GM18507 (cell line): ENCODE measurements at regions not wholly inside any gene's neighbourhood (a gene's known extent, or its start where the extent isn't known, plus 50 kb on each side); places are given as distances from the start of the nearest gene placed in this dataset.
"Not testable (repeated sequence)": the region's sequence is repeated elsewhere in the genome, so short reads cannot be mapped to it uniquely, and the experiment has no call there.

Experiments used
- DNase-seq: peaks from one replicate; pipeline ENCODE4 v3.0.0; 2011; ENCODE audit warnings: low read depth; ENCODE audit not compliant: insufficient read length; ENCODE audit errors: extremely low spot score
- FAIRE-seq: peaks from 2 replicates; lab custom pipeline; 2011; peaks lifted over from hg19 to GRCh38; lab: Jason Lieb, UNC

GRCh38 chr5:157942595-157942994 lies 83.7 kb upstream of the CLINT1 start:
- DNase-seq (no peak), FAIRE-seq (no peak)

- FAIRE-seq (no peak), DNase-seq (no peak)
Observed at GRCh38 chr5:157941616-157942015, 82.7 kb upstream of the CLINT1 start.

- FAIRE-seq, DNase-seq: not testable (repeated sequence)
Observed at GRCh38 chr5:157938101-157938500, 79.2 kb upstream of the CLINT1 start.

- not testable (repeated sequence) for FAIRE-seq, DNase-seq
Observed at GRCh38 chr5:157936776-157937501, 78.0 kb upstream of the CLINT1 start.

GRCh38 chr5:157934600-157934999 lies 75.7 kb upstream of the CLINT1 start:
- no peak for DNase-seq
- FAIRE-seq = no peak

- no peak for DNase-seq
- no peak for FAIRE-seq
Observed at GRCh38 chr5:157933005-157933404, 74.1 kb upstream of the CLINT1 start.

GRCh38 chr5:157930710-157931109 lies 71.8 kb upstream of the CLINT1 start:
- FAIRE-seq (no peak), DNase-seq (no peak)

GRCh38 chr5:157926977-157927376 lies 68.0 kb upstream of the CLINT1 start:
- DNase-seq (no peak), FAIRE-seq (no peak)

GRCh38 chr5:157925786-157926671 lies 67.1 kb upstream of the CLINT1 start:
- DNase-seq = no peak
- FAIRE-seq = no peak

- FAIRE-seq (no peak), DNase-seq (no peak)
Observed at GRCh38 chr5:157924931-157925729, 66.2 kb upstream of the CLINT1 start.

- no peak for DNase-seq
- no peak for FAIRE-seq
Observed at GRCh38 chr5:157924490-157924889, 65.5 kb upstream of the CLINT1 start.

GRCh38 chr5:157923765-157924164 lies 64.8 kb upstream of the CLINT1 start:
- FAIRE-seq (no peak), DNase-seq (no peak)

- DNase-seq (no peak), FAIRE-seq (no peak)
Observed at GRCh38 chr5:157922026-157922425, 63.1 kb upstream of the CLINT1 start.

- no peak for FAIRE-seq
- DNase-seq = no peak
Observed at GRCh38 chr5:157920828-157921170, 61.9 kb upstream of the CLINT1 start.

- FAIRE-seq = no peak
- DNase-seq = no peak
Observed at GRCh38 chr5:157918811-157919742, 60.1 kb upstream of the CLINT1 start.

GRCh38 chr5:157917899-157918809 lies 59.2 kb upstream of the CLINT1 start:
- DNase-seq (no peak), FAIRE-seq (peak; percentile 71)

GRCh38 chr5:157917491-157917890 lies 58.5 kb upstream of the CLINT1 start:
- DNase-seq (no peak), FAIRE-seq (no peak)

- no peak for DNase-seq
- FAIRE-seq = no peak
Observed at GRCh38 chr5:157915638-157916037, 56.7 kb upstream of the CLINT1 start.
